OCI-LY3 (cell line): ENCODE measurements at regions not wholly inside any gene's neighbourhood (a gene's known extent, or its start where the extent isn't known, plus 50 kb on each side); places are given as distances from the start of the nearest gene placed in this dataset.

Experiments
- H2AFZ ChIP-seq: fragments of 200-600, 300-600 bp; shearing (Covaris generic); 2 replicates; pipeline ENCODE4 v1.6.0; 2014; ENCODE audit warnings: antibody characterized with exemption, low read depth, low read length
- H3K27ac ChIP-seq: fragments of 200-600, 300-600 bp; sonication (generic); 2 replicates; pipeline ENCODE4 v1.5.1; 2014; ENCODE audit warnings: mild to moderate bottlenecking, low read length, moderate library complexity, mixed read lengths
- H3K27me3 ChIP-seq: fragments of 200-600, 300-600 bp; sonication (generic); 2 replicates; pipeline ENCODE4 v1.6.1; 2014; ENCODE audit warnings: low read depth, low read length, mixed read lengths
- H3K36me3 ChIP-seq: fragments of 200-600, 300-600 bp; sonication (generic); replicated peaks from 2 replicates; pipeline ENCODE3; 2014; ENCODE audit warnings: low read depth, low read length, mixed read lengths
- H3K4me1 ChIP-seq: fragments of 300-600, 200-600 bp; sonication (generic); 2 replicates; pipeline ENCODE4 v1.6.1; 2014; ENCODE audit warnings: low read length, mixed read lengths
- H3K4me2 ChIP-seq: fragments of 200-600, 300-600 bp; sonication (generic); 2 replicates; pipeline ENCODE4 v1.6.1; 2014; ENCODE audit warnings: low read length, mixed read lengths
- H3K4me3 ChIP-seq: fragments of 300-600, 200-600 bp; sonication (generic); 2 replicates; pipeline ENCODE4 v1.5.1; 2014; ENCODE audit warnings: antibody characterized with exemption, mild to moderate bottlenecking, low read length, moderate library complexity
- H3K79me2 ChIP-seq: fragments of 300-600, 200-600 bp; shearing (Covaris generic); 2 replicates; pipeline ENCODE4 v1.6.1; 2014; ENCODE audit warnings: mild to moderate bottlenecking, low read length, mixed read lengths
- H3K9ac ChIP-seq: fragments of 300-600, 200-600 bp; shearing (Covaris generic); 2 replicates; pipeline ENCODE4 v1.6.0; 2014; ENCODE audit warnings: mild to moderate bottlenecking, low read length, moderate library complexity
- H3K9me3 ChIP-seq: fragments of 200-600, 300-600 bp; shearing (Covaris generic); 2 replicates; pipeline ENCODE4 v1.6.1; 2014; ENCODE audit warnings: low read length, mixed read lengths; ENCODE audit not compliant: insufficient read depth
- H4K20me1 ChIP-seq: fragments of 200-600, 300-600 bp; sonication (generic); 2 replicates; pipeline ENCODE4 v1.6.1; 2016; ENCODE audit warnings: low read length, mixed read lengths; ENCODE audit not compliant: insufficient read depth
- CTCF ChIP-seq: fragments of 200-600, 300-600 bp; sonication (generic); IDR thresholded peaks from 2 replicates; pipeline ENCODE4 v1.5.1; 2014; ENCODE audit warnings: antibody characterized with exemption, low read length, low read depth
- EZH2phosphoT487 ChIP-seq: fragments of 200-600 bp; shearing (Covaris generic); IDR thresholded peaks from 2 replicates; pipeline ENCODE4 v1.6.1; 2018; ENCODE audit warnings: antibody characterized with exemption, mixed run types, low read depth

- H3K4me1 ChIP-seq: no peaks in the 10 kb centered on the region
- H3K36me3 ChIP-seq: no peaks in the 10 kb centered on the region
- H3K79me2 ChIP-seq: no peaks in the 10 kb centered on the region
- no peaks in the 10 kb centered on the region for H3K9me3 ChIP-seq
- no peak overlapping the region for H3K4me2 ChIP-seq
- TF ChIP-seq CTCF (no peak), EZH2phosphoT487 (no peak)
- H3K27me3 ChIP-seq: no peaks in the 10 kb centered on the region
- H3K27ac ChIP-seq: no peak overlapping the region
- no peak overlapping the region for H2AFZ ChIP-seq
- no peak overlapping the region for H3K9ac ChIP-seq
- H4K20me1 ChIP-seq: no peaks in the 10 kb centered on the region
- H3K4me3 ChIP-seq: no peak overlapping the region
These were observed 144.7 kb downstream of the PLCE1 start for GRCh38 chr10:94138391-94138790.

DNA sequence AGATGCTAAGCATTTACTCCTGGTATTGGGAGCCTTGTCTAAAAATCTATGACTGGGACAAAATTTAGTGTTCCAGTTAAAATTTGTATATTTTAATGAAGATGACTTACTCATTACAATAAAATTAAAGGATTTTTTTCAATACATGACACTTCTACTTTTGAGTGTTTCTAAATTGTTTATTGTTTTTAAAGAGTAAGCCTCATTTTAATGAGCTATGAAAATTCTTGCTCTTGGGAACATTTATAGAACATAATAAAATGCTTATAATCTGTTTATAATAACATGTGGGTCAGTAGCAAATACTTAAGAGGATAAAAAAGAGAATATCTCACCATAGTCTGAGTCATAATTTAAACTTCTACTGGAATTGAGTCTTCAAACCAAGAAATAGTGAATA is 149.5 kb downstream of the PLCE1 start:
- Histone ChIP-seq H3K79me2 (no peaks in the 10 kb centered on the region), H3K4me1 (no peaks in the 10 kb centered on the region), H3K36me3 (no peaks in the 10 kb centered on the region), H3K9ac (no peak overlapping the region), H3K27me3 (no peaks in the 10 kb centered on the region), H3K4me3 (no peak overlapping the region), H4K20me1 (no peaks in the 10 kb centered on the region), H2AFZ (no peak overlapping the region), H3K9me3 (no peaks in the 10 kb centered on the region), H3K27ac (no peak overlapping the region), H3K4me2 (no peak overlapping the region)
- no peak for TF ChIP-seq CTCF
- TF ChIP-seq EZH2phosphoT487: no peak

DNA sequence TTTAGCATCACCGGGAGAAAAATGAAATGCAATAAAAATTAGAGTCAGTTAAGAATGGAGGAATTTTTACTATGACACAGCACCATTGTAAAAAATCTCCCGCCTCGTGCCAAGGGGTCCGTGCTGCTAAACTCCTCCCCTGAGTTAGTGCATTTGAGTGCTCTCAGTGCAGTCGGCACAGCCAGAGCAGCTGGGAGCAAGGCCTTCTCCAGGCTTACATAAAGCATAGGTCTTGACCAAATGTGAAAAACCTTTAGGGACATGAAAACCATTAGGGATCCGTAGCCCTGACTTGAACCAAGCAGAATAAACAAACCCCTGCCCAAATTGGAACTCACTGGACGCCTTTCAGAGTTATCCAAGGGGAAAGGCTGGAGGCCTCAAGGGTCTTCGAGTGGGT is 152.6 kb downstream of the PLCE1 start:
- H3K27me3 ChIP-seq: no peaks in the 10 kb centered on the region
- H4K20me1 ChIP-seq: no peaks in the 10 kb centered on the region
- H3K9me3 ChIP-seq: no peaks in the 10 kb centered on the region
- H3K4me2 ChIP-seq: no peak overlapping the region
- no peaks in the 10 kb centered on the region for H3K79me2 ChIP-seq
- TF ChIP-seq CTCF (no peak), EZH2phosphoT487 (no peak)
- H3K27ac ChIP-seq: no peak overlapping the region
- no peak overlapping the region for H2AFZ ChIP-seq
- no peaks in the 10 kb centered on the region for H3K36me3 ChIP-seq
- no peak overlapping the region for H3K9ac ChIP-seq
- no peaks in the 10 kb centered on the region for H3K4me1 ChIP-seq
- no peak overlapping the region for H3K4me3 ChIP-seq

GRCh38 chr10:94146746-94147145 is 153.0 kb downstream of the PLCE1 start:
- no peak for TF ChIP-seq CTCF
- no peak for TF ChIP-seq EZH2phosphoT487
- H3K4me1 ChIP-seq: no peaks in the 10 kb centered on the region
- no peak overlapping the region for H3K4me3 ChIP-seq
- H3K27ac ChIP-seq: no peak overlapping the region
- no peaks in the 10 kb centered on the region for H3K79me2 ChIP-seq
- H3K9ac ChIP-seq: no peak overlapping the region
- no peaks in the 10 kb centered on the region for H3K9me3 ChIP-seq
- H3K4me2 ChIP-seq: no peak overlapping the region
- H2AFZ ChIP-seq: no peak overlapping the region
- no peaks in the 10 kb centered on the region for H3K27me3 ChIP-seq
- H3K36me3 ChIP-seq: no peaks in the 10 kb centered on the region
- no peaks in the 10 kb centered on the region for H4K20me1 ChIP-seq
